Neural progenitor cell (in vitro differentiated cells): ENCODE measurements at regions not wholly inside any gene's neighbourhood (a gene's known extent, or its start where the extent isn't known, plus 50 kb on each side); places are given as distances from the start of the nearest gene placed in this dataset.
A peak's percentile ranks its signal among the peaks of the same experiment; 100 is the strongest.
"Not testable (repeated sequence)": the region's sequence is repeated elsewhere in the genome, so short reads cannot be mapped to it uniquely, and the experiment has no call there.

ENCODE experiments used
- DNase-seq: peaks from one replicate; pipeline ENCODE4 v3.0.0-alpha.2; 2016; ENCODE audit warnings: low spot score
- H2AFZ ChIP-seq: fragments of 200-600 bp; sonication (generic); replicated peaks from 2 replicates; pipeline ENCODE4 v1.6.1; 2016; ENCODE audit warnings: antibody characterized with exemption
- H3F3A ChIP-seq: fragments of 200-600 bp; sonication (generic); 2 replicates; pipeline ENCODE4 v1.6.1; 2016; ENCODE audit warnings: antibody characterized with exemption, low read depth
- H3K27ac ChIP-seq: fragments of 200-600 bp; sonication (generic); 2 replicates; pipeline ENCODE4 v1.5.1; 2016; ENCODE audit warnings: mild to moderate bottlenecking
- H3K27me3 ChIP-seq: fragments of 200-600 bp; sonication (generic); 2 replicates; pipeline ENCODE4 v1.6.1; 2016; ENCODE audit warnings: mild to moderate bottlenecking, moderate library complexity
- H3K36me3 ChIP-seq: fragments of 200-600 bp; sonication (generic); 2 replicates; pipeline ENCODE4 v1.5.1; 2016
- H3K4me1 ChIP-seq: fragments of 200-600 bp; sonication (generic); 2 replicates; pipeline ENCODE4 v1.6.1; 2016; ENCODE audit warnings: mixed run types
- H3K4me2 ChIP-seq: fragments of 200-600 bp; sonication (generic); 2 replicates; pipeline ENCODE4 v1.6.1; 2016
- H3K4me3 ChIP-seq: fragments of 200-600 bp; sonication (generic); 2 replicates; pipeline ENCODE4 v1.5.1; 2016
- H3K79me2 ChIP-seq: fragments of 200-600 bp; sonication (generic); 2 replicates; pipeline ENCODE4 v1.6.1; 2016; ENCODE audit warnings: low read depth
- H3K9ac ChIP-seq: fragments of 200-600 bp; sonication (generic); 2 replicates; pipeline ENCODE4 v1.6.1; 2016
- H3K9me3 ChIP-seq: fragments of 200-600 bp; sonication (generic); 2 replicates; pipeline ENCODE4 v1.5.1; 2016; ENCODE audit warnings: low read depth
- H4K20me1 ChIP-seq: fragments of 200-600 bp; sonication (generic); 2 replicates; pipeline ENCODE4 v1.6.1; 2016; ENCODE audit warnings: low read depth
- H3K27ac Mint-ChIP-seq: 3 replicates; pipeline ENCODE4 v1.8.0; 2021; ENCODE audit warnings: mixed read lengths
- H3K27me3 Mint-ChIP-seq: 2 replicates; pipeline ENCODE4 v1.8.0; 2022; ENCODE audit warnings: low read depth, mild to moderate bottlenecking, inconsistent platforms, moderate library complexity, mixed read lengths; ENCODE audit not compliant: insufficient read depth
- H3K36me3 Mint-ChIP-seq: 3 replicates; pipeline ENCODE4 v1.8.0; 2021; ENCODE audit warnings: mixed read lengths
- H3K4me1 Mint-ChIP-seq: 3 replicates; pipeline ENCODE4 v1.8.0; 2021; ENCODE audit warnings: mixed read lengths
- H3K4me3 Mint-ChIP-seq: 3 replicates; pipeline ENCODE4 v1.8.0; 2021; ENCODE audit warnings: mild to moderate bottlenecking, moderate library complexity, mixed read lengths
- H3K9me3 Mint-ChIP-seq: 3 replicates; pipeline ENCODE4 v1.8.0; 2020; ENCODE audit warnings: mixed read lengths
- EZH2 ChIP-seq: fragments of 200-600 bp; sonication (generic); IDR thresholded peaks from 2 replicates; pipeline ENCODE4 v1.6.1; 2017; ENCODE audit warnings: antibody characterized with exemption, mild to moderate bottlenecking, moderate library complexity
- EZH2phosphoT487 ChIP-seq: fragments of 200-600 bp; sonication (generic); IDR thresholded peaks from 2 replicates; pipeline ENCODE4 v1.6.1; 2017; ENCODE audit warnings: antibody characterized with exemption
- TF ChIP-seq, protein P1 (sequence below): fragments of 200-600 bp; sonication (generic); IDR thresholded peaks from 2 replicates; pipeline ENCODE4 v1.5.1; 2017; ENCODE audit warnings: antibody characterized with exemption, mild to moderate bottlenecking

DNA sequence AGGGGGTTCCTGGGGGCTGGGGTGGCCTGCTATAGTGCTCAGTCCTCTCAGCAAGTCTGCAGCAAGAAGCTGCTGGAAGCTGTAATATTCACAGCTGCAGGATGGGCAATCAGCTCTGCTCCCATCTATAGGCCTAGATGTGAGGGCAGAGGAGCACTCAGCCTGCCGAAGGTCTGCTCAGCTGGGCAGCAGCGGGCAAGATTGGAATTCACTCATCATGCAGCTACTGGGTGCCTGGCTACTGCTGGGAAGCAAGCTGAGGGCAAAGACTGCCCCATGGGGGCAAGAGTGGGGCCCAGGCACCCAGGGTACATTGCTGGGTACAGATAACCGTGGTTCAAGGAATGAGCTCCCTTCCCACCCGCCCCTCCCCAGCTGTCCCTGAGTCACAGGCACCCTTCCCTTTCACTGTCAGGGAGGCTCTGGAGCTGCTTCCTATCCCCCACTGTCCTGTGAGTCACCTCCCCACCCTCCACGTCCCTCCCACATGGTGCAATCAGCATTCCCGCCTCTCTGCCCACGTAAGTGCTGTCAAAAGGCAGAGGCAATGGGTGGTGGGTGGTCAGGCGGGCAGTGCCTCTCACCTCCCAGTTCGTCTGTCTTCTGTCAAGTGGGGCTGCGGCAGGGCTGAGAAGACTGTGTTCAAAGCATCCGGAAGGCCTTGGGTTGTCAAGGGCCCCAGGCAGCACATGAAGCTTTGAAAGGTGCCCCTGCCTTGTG is 169.2 kb downstream of the TRIM43 start:
- Histone ChIP-seq H3K27me3 (no peaks in the 10 kb centered on the region), H3K79me2 (no peaks in the 10 kb centered on the region), H3K4me1 (no peaks in the 10 kb centered on the region), H3K4me3 (no peak overlapping the region), H3K4me2 (no peak overlapping the region), H3K36me3 (no peaks in the 10 kb centered on the region), H3K9ac (no peak overlapping the region), H3F3A (no peaks in the 10 kb centered on the region), H3K9me3 (no peaks in the 10 kb centered on the region), H3K27ac (no peak overlapping the region), H2AFZ (no peak overlapping the region), H4K20me1 (no peaks in the 10 kb centered on the region)
- no peak overlapping the region for H3K4me3 Mint-ChIP-seq
- TF ChIP-seq EZH2phosphoT487: no peak
- TF ChIP-seq, protein P1, sequence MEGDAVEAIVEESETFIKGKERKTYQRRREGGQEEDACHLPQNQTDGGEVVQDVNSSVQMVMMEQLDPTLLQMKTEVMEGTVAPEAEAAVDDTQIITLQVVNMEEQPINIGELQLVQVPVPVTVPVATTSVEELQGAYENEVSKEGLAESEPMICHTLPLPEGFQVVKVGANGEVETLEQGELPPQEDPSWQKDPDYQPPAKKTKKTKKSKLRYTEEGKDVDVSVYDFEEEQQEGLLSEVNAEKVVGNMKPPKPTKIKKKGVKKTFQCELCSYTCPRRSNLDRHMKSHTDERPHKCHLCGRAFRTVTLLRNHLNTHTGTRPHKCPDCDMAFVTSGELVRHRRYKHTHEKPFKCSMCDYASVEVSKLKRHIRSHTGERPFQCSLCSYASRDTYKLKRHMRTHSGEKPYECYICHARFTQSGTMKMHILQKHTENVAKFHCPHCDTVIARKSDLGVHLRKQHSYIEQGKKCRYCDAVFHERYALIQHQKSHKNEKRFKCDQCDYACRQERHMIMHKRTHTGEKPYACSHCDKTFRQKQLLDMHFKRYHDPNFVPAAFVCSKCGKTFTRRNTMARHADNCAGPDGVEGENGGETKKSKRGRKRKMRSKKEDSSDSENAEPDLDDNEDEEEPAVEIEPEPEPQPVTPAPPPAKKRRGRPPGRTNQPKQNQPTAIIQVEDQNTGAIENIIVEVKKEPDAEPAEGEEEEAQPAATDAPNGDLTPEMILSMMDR: no peak
- no peak for TF ChIP-seq EZH2
- DNase-seq: no peak
- H3K27ac Mint-ChIP-seq: no peak overlapping the region
- H3K4me1 Mint-ChIP-seq: no peaks in the 10 kb centered on the region
- H3K36me3 Mint-ChIP-seq: no peaks in the 10 kb centered on the region
- peaks cover 4% of the 10 kb centered on the region for H3K27me3 Mint-ChIP-seq
- no peaks in the 10 kb centered on the region for H3K9me3 Mint-ChIP-seq

DNA sequence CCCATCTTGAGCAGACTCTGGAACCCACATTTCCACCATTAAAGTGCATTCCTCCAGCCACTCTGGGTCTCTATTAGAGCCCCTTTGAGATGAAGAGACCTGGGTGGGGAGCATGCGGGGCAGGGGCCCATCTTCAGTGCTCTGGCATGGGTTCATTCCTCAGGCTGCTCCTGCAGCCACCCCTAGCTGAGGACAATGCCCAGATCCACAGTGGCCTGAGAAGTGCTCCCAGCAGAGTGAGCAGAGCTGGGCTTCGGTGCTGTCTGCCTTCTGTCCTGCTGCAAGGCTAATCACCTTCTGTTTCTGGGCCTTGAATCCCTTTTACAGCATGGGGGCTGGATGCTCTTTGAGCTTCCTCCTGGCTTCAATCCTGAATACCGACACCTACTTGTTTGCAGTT is 169.8 kb downstream of the TRIM43 start:
- Histone ChIP-seq H3F3A (no peaks in the 10 kb centered on the region), H2AFZ (no peak overlapping the region), H3K4me2 (no peak overlapping the region), H3K4me3 (no peak overlapping the region), H3K79me2 (no peaks in the 10 kb centered on the region), H3K9ac (no peak overlapping the region), H3K27me3 (no peaks in the 10 kb centered on the region), H3K9me3 (no peaks in the 10 kb centered on the region), H3K27ac (no peak overlapping the region), H4K20me1 (no peaks in the 10 kb centered on the region), H3K4me1 (no peaks in the 10 kb centered on the region), H3K36me3 (no peaks in the 10 kb centered on the region)
- Mint-ChIP-seq H3K4me3 (no peak overlapping the region), H3K4me1 (no peaks in the 10 kb centered on the region), H3K27ac (no peak overlapping the region), H3K36me3 (no peaks in the 10 kb centered on the region), H3K27me3 (peaks cover 4% of the 10 kb centered on the region), H3K9me3 (no peaks in the 10 kb centered on the region)
- DNase-seq: no peak
- no peak for TF ChIP-seq EZH2phosphoT487
- TF ChIP-seq EZH2: no peak
- TF ChIP-seq, protein P1: no peak

DNA sequence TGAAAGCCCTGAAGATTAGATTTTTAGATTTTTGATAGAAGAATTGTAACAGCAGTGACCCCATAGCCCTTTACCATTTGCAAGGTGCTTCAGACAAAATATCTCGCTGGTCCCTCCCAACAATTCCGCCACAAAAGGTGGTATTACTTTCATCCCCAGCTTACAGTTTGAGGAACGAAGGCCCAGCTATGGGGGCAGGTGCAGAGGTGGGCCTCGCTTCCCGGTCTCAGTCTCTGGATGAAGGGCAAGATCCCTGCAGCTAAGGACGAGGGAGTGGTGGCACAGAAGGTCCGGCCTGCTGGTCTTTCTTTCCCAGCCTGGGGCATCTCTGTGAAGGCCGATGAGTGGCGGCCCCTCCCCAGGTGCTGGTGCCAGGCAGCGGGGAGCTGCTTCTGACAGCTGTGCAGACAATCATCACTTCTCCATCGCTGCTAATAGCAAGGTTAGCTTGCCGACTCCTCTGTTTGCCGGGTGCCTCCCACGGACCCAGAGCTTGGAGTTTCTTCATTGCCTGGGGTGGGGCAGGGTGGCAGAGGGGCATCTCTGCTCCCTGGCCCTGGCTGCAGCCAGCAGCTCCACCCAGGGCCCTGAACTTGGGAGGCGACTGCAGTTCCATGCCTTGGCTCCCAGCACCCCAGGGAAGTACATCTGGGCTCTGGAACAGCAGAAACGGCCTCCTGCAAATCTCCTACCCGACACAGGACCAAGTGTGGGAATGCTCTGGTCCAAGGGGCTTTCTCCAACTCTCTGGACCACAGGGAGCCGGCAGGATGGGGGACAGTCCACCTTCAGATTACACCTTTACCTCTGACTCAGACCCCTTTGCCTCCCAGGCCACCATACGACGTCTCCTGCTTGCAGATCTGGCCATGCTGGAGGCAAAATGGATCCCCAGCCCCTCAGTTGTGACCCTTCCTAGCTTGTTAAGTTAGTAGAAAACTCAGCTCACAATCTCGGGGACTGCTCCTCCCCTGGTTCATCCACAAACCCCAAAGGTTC is 170.5 kb downstream of the TRIM43 start:
- H3K4me1 ChIP-seq, H3K4me3 Mint-ChIP-seq, H3K27me3 Mint-ChIP-seq, H3F3A ChIP-seq, H2AFZ ChIP-seq, H3K9me3 Mint-ChIP-seq, H3K4me3 ChIP-seq, H3K27me3 ChIP-seq, H3K9me3 ChIP-seq, H3K79me2 ChIP-seq, H3K27ac ChIP-seq, H3K27ac Mint-ChIP-seq, H3K9ac ChIP-seq, H3K4me1 Mint-ChIP-seq, H4K20me1 ChIP-seq, H3K36me3 Mint-ChIP-seq, H3K4me2 ChIP-seq, DNase-seq, H3K36me3 ChIP-seq: not testable (repeated sequence)

DNA sequence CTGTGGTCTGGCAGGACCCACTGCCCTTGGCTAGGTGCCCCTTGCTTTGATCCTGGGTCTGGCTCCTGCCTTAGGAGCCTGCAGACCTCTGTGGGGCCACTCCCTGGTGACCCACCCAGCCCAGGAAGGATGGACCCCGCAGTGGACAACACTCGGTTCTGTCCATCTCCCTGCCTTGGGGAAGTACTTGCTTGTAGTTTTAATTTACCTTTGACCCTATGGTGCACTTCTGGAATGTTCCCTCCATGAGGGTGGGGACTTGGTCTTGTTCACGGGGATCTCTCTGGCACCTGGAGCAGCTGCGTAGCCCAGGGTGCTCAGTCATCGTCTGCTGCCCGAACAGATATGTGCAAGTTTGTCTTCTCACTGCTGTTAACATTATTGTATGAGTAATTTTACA is 171.3 kb downstream of the TRIM43 start:
- H3K9me3 ChIP-seq, H4K20me1 ChIP-seq, H3K9ac ChIP-seq, H3K4me2 ChIP-seq, H3K4me3 Mint-ChIP-seq, H3F3A ChIP-seq, H3K79me2 ChIP-seq, H3K4me1 Mint-ChIP-seq, H3K27me3 ChIP-seq, H3K9me3 Mint-ChIP-seq, H2AFZ ChIP-seq, H3K4me1 ChIP-seq, H3K27me3 Mint-ChIP-seq, DNase-seq, H3K36me3 Mint-ChIP-seq, H3K27ac ChIP-seq, H3K4me3 ChIP-seq, H3K36me3 ChIP-seq: not testable (repeated sequence)
- H3K27ac Mint-ChIP-seq: peak overlapping the region; percentile 67

DNA sequence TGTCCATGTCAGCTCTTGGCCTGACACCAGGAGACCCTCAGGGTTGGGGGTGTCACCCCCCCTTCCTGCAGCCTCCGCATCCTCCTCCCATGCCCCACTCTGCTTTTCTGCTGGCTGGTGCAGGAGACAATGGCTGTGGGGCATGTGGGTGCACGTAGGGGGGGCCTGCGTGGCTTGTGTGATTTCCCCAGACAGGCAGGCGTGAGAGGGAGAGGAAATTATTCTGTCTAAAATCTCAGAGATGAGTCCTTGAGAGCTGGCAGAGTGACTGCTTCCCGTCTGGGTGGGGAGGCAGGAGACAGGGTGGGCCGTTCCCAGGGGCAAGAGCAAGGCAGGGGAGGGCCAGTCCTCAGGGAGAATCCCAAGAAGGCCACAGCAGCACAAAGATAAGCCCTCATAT is 173.2 kb downstream of the TRIM43 start:
- not testable (repeated sequence) for H3K27ac ChIP-seq, H3K4me3 ChIP-seq, H3K36me3 ChIP-seq, H3K79me2 ChIP-seq, H3K27me3 Mint-ChIP-seq, H3K4me3 Mint-ChIP-seq, H3K4me2 ChIP-seq, H3K9ac ChIP-seq, H3K4me1 Mint-ChIP-seq, H3K27me3 ChIP-seq, H4K20me1 ChIP-seq, H3K36me3 Mint-ChIP-seq, H3F3A ChIP-seq, H3K4me1 ChIP-seq, H3K9me3 Mint-ChIP-seq, DNase-seq, H2AFZ ChIP-seq, H3K9me3 ChIP-seq, H3K27ac Mint-ChIP-seq
